H9 (cell line): ENCODE measurements at regions not wholly inside any gene's neighbourhood (a gene's known extent, or its start where the extent isn't known, plus 50 kb on each side); places are given as distances from the start of the nearest gene placed in this dataset.

ENCODE experiments used
- DNase-seq: peaks from one replicate; pipeline ENCODE4 v3.0.0-alpha.2; 2017
- H2AFZ ChIP-seq: one replicate; pipeline ENCODE4 v1.6.1; 2013; ENCODE audit warnings: mild to moderate bottlenecking, low read length, control low read depth, moderate library complexity
- H2AK5ac ChIP-seq: 2 replicates; pipeline ENCODE4 v1.6.1; 2013; ENCODE audit warnings: low read length, control low read depth, mixed read lengths; ENCODE audit not compliant: insufficient read length
- H2BK120ac ChIP-seq: one replicate; pipeline ENCODE4 v1.6.1; 2013; ENCODE audit warnings: low read depth, mild to moderate bottlenecking, low read length, control low read depth, inconsistent platforms; ENCODE audit not compliant: poor library complexity, severe bottlenecking
- H2BK12ac ChIP-seq: 2 replicates; pipeline ENCODE4 v1.6.1; 2013; ENCODE audit warnings: low read length, control low read depth, mixed read lengths, low read depth; ENCODE audit not compliant: insufficient read length
- H2BK15ac ChIP-seq: 2 replicates; pipeline ENCODE4 v1.6.1; 2013; ENCODE audit warnings: low read depth, low read length, control low read depth
- H2BK20ac ChIP-seq: one replicate; pipeline ENCODE4 v1.6.1; 2013; ENCODE audit warnings: low read depth, mild to moderate bottlenecking, low read length, control low read depth, inconsistent platforms; ENCODE audit not compliant: poor library complexity, severe bottlenecking
- H2BK5ac ChIP-seq: 2 replicates; pipeline ENCODE4 v1.6.1; 2013; ENCODE audit warnings: low read length, control low read depth, mixed read lengths; ENCODE audit not compliant: insufficient read length
- H3K14ac ChIP-seq: 2 replicates; pipeline ENCODE4 v1.6.1; 2013; ENCODE audit warnings: low read length, control low read depth; ENCODE audit not compliant: insufficient read depth
- H3K18ac ChIP-seq: 2 replicates; pipeline ENCODE4 v1.6.1; 2013; ENCODE audit warnings: low read depth, mild to moderate bottlenecking, mixed read lengths, low read length, control low read depth; ENCODE audit not compliant: insufficient read length
- H3K23ac ChIP-seq: 2 replicates; pipeline ENCODE4 v1.6.1; 2013; ENCODE audit warnings: low read length, control low read depth, mixed read lengths, low read depth; ENCODE audit not compliant: insufficient read length
- H3K23me2 ChIP-seq: 2 replicates; pipeline ENCODE4 v1.6.1; 2013; ENCODE audit warnings: low read depth, mild to moderate bottlenecking, mixed read lengths, low read length, control low read depth; ENCODE audit not compliant: insufficient read length, poor library complexity, severe bottlenecking
- H3K27ac ChIP-seq: 2 replicates; pipeline ENCODE4 v1.5.1; 2013; ENCODE audit warnings: low read length, control low read depth, mixed read lengths, low read depth; ENCODE audit not compliant: insufficient read length
- H3K27me3 ChIP-seq: 2 replicates; pipeline ENCODE4 v1.6.1; 2013; ENCODE audit warnings: low read length, control low read depth, inconsistent platforms; ENCODE audit not compliant: insufficient read depth
- H3K4ac ChIP-seq: 2 replicates; pipeline ENCODE4 v1.6.1; 2013; ENCODE audit warnings: low read depth, mild to moderate bottlenecking, control low read depth, inconsistent platforms, low read length, moderate library complexity
- H3K4me1 ChIP-seq: 2 replicates; pipeline ENCODE4 v1.6.1; 2013; ENCODE audit warnings: low read length, control low read depth, inconsistent platforms; ENCODE audit not compliant: insufficient read depth
- H3K4me2 ChIP-seq: 2 replicates; pipeline ENCODE4 v1.6.1; 2013; ENCODE audit warnings: low read length, control low read depth, mixed read lengths; ENCODE audit not compliant: insufficient read length, insufficient read depth
- H3K56ac ChIP-seq: 2 replicates; pipeline ENCODE4 v1.6.1; 2013; ENCODE audit warnings: low read depth, mild to moderate bottlenecking, mixed read lengths, low read length, control low read depth; ENCODE audit not compliant: insufficient read length
- H3K79me1 ChIP-seq: 2 replicates; pipeline ENCODE4 v1.6.1; 2013; ENCODE audit warnings: low read depth, mild to moderate bottlenecking, moderate library complexity, low read length, control low read depth, inconsistent platforms; ENCODE audit not compliant: insufficient read depth, poor library complexity, severe bottlenecking
- H3K79me2 ChIP-seq: 2 replicates; pipeline ENCODE4 v1.6.1; 2013; ENCODE audit warnings: low read length, control low read depth, inconsistent platforms; ENCODE audit not compliant: insufficient read depth
- H3K9ac ChIP-seq: 2 replicates; pipeline ENCODE4 v1.6.1; 2013; ENCODE audit warnings: low read length, control low read depth, mixed read lengths; ENCODE audit not compliant: insufficient read length; ENCODE audit errors: extremely low read depth
- H3K9me3 ChIP-seq: one replicate; pipeline ENCODE4 v1.6.1; 2013; ENCODE audit warnings: low read depth, low read length, inconsistent platforms; ENCODE audit not compliant: control insufficient read depth
- H3T11ph ChIP-seq: one replicate; pipeline ENCODE4 v1.6.1; 2013; ENCODE audit warnings: mild to moderate bottlenecking, low read length, control low read depth, inconsistent platforms
- H4K20me1 ChIP-seq: one replicate; pipeline ENCODE4 v1.6.1; 2013; ENCODE audit not compliant: control insufficient read depth, insufficient read length, insufficient read depth
- H4K5ac ChIP-seq: 2 replicates; pipeline ENCODE4 v1.6.1; 2013; ENCODE audit warnings: low read depth, mild to moderate bottlenecking, mixed read lengths, low read length, control low read depth; ENCODE audit not compliant: insufficient read length
- H4K8ac ChIP-seq: replicated peaks from 2 replicates; pipeline ENCODE4 v1.6.1; 2013; ENCODE audit warnings: low read length, control low read depth, mixed read lengths, low read depth; ENCODE audit not compliant: insufficient read length
- H4K91ac ChIP-seq: 2 replicates; pipeline ENCODE4 v1.6.1; 2013; ENCODE audit warnings: low read depth, mild to moderate bottlenecking, moderate library complexity, mixed read lengths, low read length, control low read depth; ENCODE audit not compliant: insufficient read length
- H3K27ac Mint-ChIP-seq, 3 experiments: 2 replicates in 2 of 3; 3 replicates in 1 of 3; pipeline ENCODE4 v1.8.0; 2020 to 2021; ENCODE audit warnings: mixed read lengths in 3 of 3, mild to moderate bottlenecking in 1 of 3, moderate library complexity in 1 of 3
- H3K27me3 Mint-ChIP-seq: 2 replicates; pipeline ENCODE4 v1.8.0; 2021; ENCODE audit warnings: low read depth, mild to moderate bottlenecking, moderate library complexity, mixed read lengths
- H3K36me3 Mint-ChIP-seq, 3 experiments: 2 replicates in 2 of 3; 3 replicates in 1 of 3; pipeline ENCODE4 v1.8.0; 2020 to 2021; ENCODE audit warnings: low read depth in 3 of 3, mixed read lengths in 3 of 3; ENCODE audit not compliant: insufficient read depth in 1 of 3
- H3K4me1 Mint-ChIP-seq, 2 experiments: 2 replicates each; pipeline ENCODE4 v1.8.0; 2020; ENCODE audit warnings: mixed read lengths in 2 of 2
- H3K4me3 Mint-ChIP-seq, 2 experiments: 2 replicates in 1 of 2; 3 replicates in 1 of 2; pipeline ENCODE4 v1.8.0; 2020 to 2021; ENCODE audit warnings: mild to moderate bottlenecking in 2 of 2, mixed read lengths in 2 of 2, moderate library complexity in 1 of 2
- H3K9me3 Mint-ChIP-seq, 2 experiments: 2 replicates in 1 of 2; 3 replicates in 1 of 2; pipeline ENCODE4 v1.8.0; 2020; ENCODE audit warnings: mild to moderate bottlenecking in 2 of 2, mixed read lengths in 2 of 2, moderate library complexity in 1 of 2
- WGBS: extraction: QIAGEN DNeasy Blood & Tissue Kit; methylation state at CpG from one replicate; pipeline ENCODE4 v1.1.7; 2013; ENCODE audit warnings: missing lambda C conversion rate, low lambda C conversion rate, mixed read lengths; ENCODE audit not compliant: insufficient read length; ENCODE audit errors: extremely low coverage; 5-methylcytosine and 5-hydroxymethylcytosine counted together
- TF ChIP-seq, protein P1 (sequence below): fragments of 200-600 bp; sonication (generic); conservative IDR thresholded peaks from 3 replicates; pipeline ENCODE4 v1.8.0; 2021; ENCODE audit warnings: antibody characterized with exemption, mild to moderate bottlenecking

DNA sequence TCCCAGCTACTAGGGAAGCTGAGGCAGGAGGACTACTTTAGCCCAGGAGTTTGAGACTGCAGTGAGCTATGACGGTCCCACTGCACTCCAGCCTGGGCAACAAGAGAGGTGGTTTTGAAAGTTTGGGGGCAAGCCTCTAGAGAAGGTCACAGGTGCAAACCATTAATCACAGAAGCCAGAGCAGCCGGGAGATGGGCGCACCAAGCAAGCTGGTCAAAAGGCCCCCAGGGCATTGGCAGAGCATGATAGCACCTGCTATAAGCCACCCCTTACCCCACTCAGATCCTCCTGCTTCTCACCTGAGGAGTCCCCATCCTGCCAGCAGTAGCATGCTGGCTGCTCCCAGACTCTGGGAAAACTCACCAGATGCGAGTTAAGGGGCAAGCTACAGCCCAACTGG, 116.1 kb upstream of the RAB12 start:
- H4K91ac ChIP-seq, result no peak overlapping the region
- H3K27me3 ChIP-seq, result no peaks in the 10 kb centered on the region
- H2AK5ac ChIP-seq, result no peak overlapping the region
- TF ChIP-seq, protein P1, sequence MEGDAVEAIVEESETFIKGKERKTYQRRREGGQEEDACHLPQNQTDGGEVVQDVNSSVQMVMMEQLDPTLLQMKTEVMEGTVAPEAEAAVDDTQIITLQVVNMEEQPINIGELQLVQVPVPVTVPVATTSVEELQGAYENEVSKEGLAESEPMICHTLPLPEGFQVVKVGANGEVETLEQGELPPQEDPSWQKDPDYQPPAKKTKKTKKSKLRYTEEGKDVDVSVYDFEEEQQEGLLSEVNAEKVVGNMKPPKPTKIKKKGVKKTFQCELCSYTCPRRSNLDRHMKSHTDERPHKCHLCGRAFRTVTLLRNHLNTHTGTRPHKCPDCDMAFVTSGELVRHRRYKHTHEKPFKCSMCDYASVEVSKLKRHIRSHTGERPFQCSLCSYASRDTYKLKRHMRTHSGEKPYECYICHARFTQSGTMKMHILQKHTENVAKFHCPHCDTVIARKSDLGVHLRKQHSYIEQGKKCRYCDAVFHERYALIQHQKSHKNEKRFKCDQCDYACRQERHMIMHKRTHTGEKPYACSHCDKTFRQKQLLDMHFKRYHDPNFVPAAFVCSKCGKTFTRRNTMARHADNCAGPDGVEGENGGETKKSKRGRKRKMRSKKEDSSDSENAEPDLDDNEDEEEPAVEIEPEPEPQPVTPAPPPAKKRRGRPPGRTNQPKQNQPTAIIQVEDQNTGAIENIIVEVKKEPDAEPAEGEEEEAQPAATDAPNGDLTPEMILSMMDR, result no peak
- Mint-ChIP-seq H3K4me3 (no peak overlapping the region), H3K9me3 (peaks cover 9 to 12% of the 10 kb centered on the region in 2 experiments; a peak in 4 of 5 replicates), H3K4me1 (peaks cover 3 to 9% of the 10 kb centered on the region in 2 experiments; a peak in 3 of 4 replicates), H3K36me3 (peaks cover 0 to 7% (median 4%) of the 10 kb centered on the region in 3 experiments; a peak in 3 of 7 replicates), H3K27me3 (peaks cover 10% of the 10 kb centered on the region), H3K27ac (0 out of 7 replicates have a peak overlapping the region, but pooled peaks of 1 of the 3 experiments have one; percentile 55)
- H4K20me1 ChIP-seq, result no peaks in the 10 kb centered on the region
- WGBS, result no CpG with 5 or more reads among the region's 4 CpGs
- H3K79me2 ChIP-seq, result no peaks in the 10 kb centered on the region
- H3K4me2 ChIP-seq, result no peak overlapping the region
- no peak overlapping the region for H2BK120ac ChIP-seq
- H3K14ac ChIP-seq, result no peak overlapping the region
- no peaks in the 10 kb centered on the region for H3K79me1 ChIP-seq
- no peak overlapping the region for H2BK20ac ChIP-seq
- no peak overlapping the region for H2BK12ac ChIP-seq
- no peak overlapping the region for H4K8ac ChIP-seq
- H3K9me3 ChIP-seq, result no peaks in the 10 kb centered on the region
- no peak overlapping the region for H3K9ac ChIP-seq
- H3K18ac ChIP-seq, result no peak overlapping the region
- H2BK5ac ChIP-seq, result no peak overlapping the region
- H2BK15ac ChIP-seq, result no peak overlapping the region
- H3K4me1 ChIP-seq, result no peaks in the 10 kb centered on the region
- H3K23ac ChIP-seq, result no peak overlapping the region
- no peak overlapping the region for H3T11ph ChIP-seq
- H2AFZ ChIP-seq, result no peak overlapping the region
- H4K5ac ChIP-seq, result no peak overlapping the region
- no peak overlapping the region for H3K27ac ChIP-seq
- H3K23me2 ChIP-seq, result no peaks in the 10 kb centered on the region
- no peak for DNase-seq
- no peak overlapping the region for H3K4ac ChIP-seq
- H3K56ac ChIP-seq, result no peak overlapping the region
